Endothelial cell of umbilical vein (primary cell): ENCODE measurements at regions not wholly inside any gene's neighbourhood (a gene's known extent, or its start where the extent isn't known, plus 50 kb on each side); places are given as distances from the start of the nearest gene placed in this dataset.

ENCODE experiments used
- BruUV-seq: library from RNA; stranded (reverse); fragments of 400-500 nt; replicated peaks from 2 replicates; lab custom pipeline; 2021; lab: Mats Ljungman, UMichigan
- CTCF ChIA-PET: fragments of 300-600, 350-600 bp; sonication (Branson Sonifier 250); formaldehyde crosslinking; loops from one replicate; lab custom pipeline; 2021; ENCODE audit warnings: antibody characterized with exemption, inconsistent platforms; lab: Charles Lee
- POLR2A ChIA-PET: fragments of 300-600, 350-600 bp; sonication (Branson Sonifier 250); formaldehyde crosslinking; loops from one replicate; lab custom pipeline; 2021; ENCODE audit warnings: antibody characterized with exemption, inconsistent platforms; lab: Charles Lee
- DNase-seq: peaks from one replicate; pipeline ENCODE4 v3.0.0-alpha.2; 2011; ENCODE audit warnings: low read depth, low spot score
- FAIRE-seq: peaks from 2 replicates; lab custom pipeline; 2011; peaks lifted over from hg19 to GRCh38; lab: Jason Lieb, UNC
- H2AFZ ChIP-seq: 2 replicates; pipeline ENCODE4 v1.6.0; 2012; ENCODE audit warnings: low read depth, low read length, control low read depth, inconsistent platforms
- H3K27ac ChIP-seq: 2 replicates; pipeline ENCODE4 v1.5.1; 2011; ENCODE audit warnings: low read depth, mild to moderate bottlenecking, control low read depth, low read length, moderate library complexity; ENCODE audit not compliant: insufficient read depth
- H3K27me3 ChIP-seq, 2 experiments: 2 replicates each; pipeline versions ENCODE4 v1.6.0 to v1.6.1; 2011; ENCODE audit warnings: low read length in 2 of 2, mixed read lengths in 1 of 2; ENCODE audit not compliant: control insufficient read depth in 2 of 2, insufficient read depth in 2 of 2
- H3K36me3 ChIP-seq, 2 experiments: 2 replicates in 1 of 2; 3 replicates in 1 of 2; pipeline ENCODE4 v1.5.1; 2011; ENCODE audit warnings: low read length in 2 of 2, mild to moderate bottlenecking in 1 of 2, moderate library complexity in 1 of 2; ENCODE audit not compliant: control insufficient read depth in 2 of 2, insufficient read depth in 2 of 2; ENCODE audit errors: extremely low read depth in 1 of 2
- H3K4me1 ChIP-seq: 3 replicates; pipeline ENCODE4 v1.5.1; 2011; ENCODE audit warnings: mild to moderate bottlenecking, low read length; ENCODE audit not compliant: control insufficient read depth, insufficient read depth; ENCODE audit errors: extremely low read depth
- H3K4me2 ChIP-seq: 2 replicates; pipeline ENCODE4 v1.6.1; 2011; ENCODE audit warnings: low read length, control low read depth, mixed read lengths; ENCODE audit not compliant: insufficient read depth
- H3K4me3 ChIP-seq, 3 experiments: fragments of 200-600 bp in 1 of 3; sonication (generic), shearing (Covaris generic) in 1 of 3; replicated peaks in 1 of 3; 2 replicates each; pipeline ENCODE4 v1.5.1; 2011 to 2016; ENCODE audit warnings: control low read depth in 3 of 3, low read length in 3 of 3, mild to moderate bottlenecking in 2 of 3, inconsistent platforms in 1 of 3, low read depth in 1 of 3, moderate library complexity in 1 of 3; ENCODE audit not compliant: insufficient read depth in 1 of 3
- H3K79me2 ChIP-seq: 2 replicates; pipeline ENCODE4 v1.6.0; 2012; ENCODE audit warnings: low read length, inconsistent platforms; ENCODE audit not compliant: control insufficient read depth, insufficient read depth
- H3K9ac ChIP-seq: replicated peaks from 2 replicates; pipeline ENCODE3; 2011; ENCODE audit warnings: low read length, control low read depth; ENCODE audit not compliant: insufficient read depth; ENCODE audit errors: extremely low read depth
- H3K9me1 ChIP-seq: replicated peaks from 3 replicates; pipeline ENCODE4 v1.6.0; 2011; ENCODE audit warnings: mild to moderate bottlenecking, low read length; ENCODE audit not compliant: control insufficient read depth, insufficient read depth; ENCODE audit errors: extremely low read depth
- H3K9me3 ChIP-seq: replicated peaks from 2 replicates; pipeline ENCODE4 v1.5.1; 2012; ENCODE audit warnings: low read length, inconsistent platforms; ENCODE audit not compliant: control insufficient read depth, insufficient read depth
- H4K20me1 ChIP-seq: replicated peaks from 2 replicates; pipeline ENCODE3; 2011; ENCODE audit warnings: mild to moderate bottlenecking, low read length; ENCODE audit not compliant: control insufficient read depth, insufficient read depth; ENCODE audit errors: extremely low read depth
- EZH2 ChIP-seq: IDR thresholded peaks from 2 replicates; pipeline ENCODE4 v1.6.1; 2012; ENCODE audit warnings: borderline replicate concordance, low read depth, mild to moderate bottlenecking, moderate library complexity, low read length, inconsistent platforms; ENCODE audit not compliant: severe bottlenecking
- FOS ChIP-seq: IDR thresholded peaks from 2 replicates; pipeline ENCODE4 v1.6.1; 2011; ENCODE audit warnings: mild to moderate bottlenecking, low read length, moderate library complexity, borderline replicate concordance; ENCODE audit not compliant: insufficient read depth
- GATA2 ChIP-seq: IDR thresholded peaks from 2 replicates; pipeline ENCODE4 v1.7.0; 2011; ENCODE audit warnings: low read depth, mild to moderate bottlenecking, moderate library complexity, mixed read lengths, low read length; ENCODE audit not compliant: insufficient read length, insufficient read depth
- JUN ChIP-seq: IDR thresholded peaks from 2 replicates; pipeline ENCODE4 v1.6.1; 2011; ENCODE audit warnings: borderline replicate concordance, low read depth; ENCODE audit not compliant: insufficient read length, insufficient read depth
- MYC ChIP-seq: IDR thresholded peaks from one replicate; pipeline ENCODE4 v1.6.1; 2011; ENCODE audit warnings: mild to moderate bottlenecking, low read depth, low read length
- POLR2A ChIP-seq: IDR thresholded peaks from 2 replicates; pipeline ENCODE4 v1.6.1; 2012; ENCODE audit warnings: low read depth, mild to moderate bottlenecking, control low read depth, low read length
- POLR2AphosphoS5 ChIP-seq: IDR thresholded peaks from 2 replicates; pipeline ENCODE4 v1.6.1; 2012; ENCODE audit warnings: low read depth, mild to moderate bottlenecking, control low read depth, low read length, moderate library complexity; ENCODE audit not compliant: insufficient read depth
- dilution Hi-C: fragments of 300-500 bp; cut with MboI; formaldehyde crosslinking; loops from one replicate; pipeline ENCODE4 v1.15.0; 2019; ENCODE audit warnings: low sequenced_read_pairs; ENCODE audit not compliant: extremely low pct_ligation_motif_present
- intact Hi-C: fragments of 100-400 bp; cut with micrococcal nuclease; formaldehyde crosslinking; loops from one replicate; pipeline ENCODE4 v1.10.0; 2022
- TF ChIP-seq, protein P1 (sequence below): IDR thresholded peaks from 2 replicates; pipeline ENCODE4 v1.6.1; 2011; ENCODE audit not compliant: insufficient read depth, insufficient read length
- TF ChIP-seq, protein P2 (sequence below), 2 donors: IDR thresholded peaks; 1 replicate in 1 of 2; 2 replicates in 1 of 2; pipeline ENCODE4 v1.5.1; 2011; ENCODE audit warnings: low read length in 2 of 2, mild to moderate bottlenecking in 2 of 2, moderate library complexity in 2 of 2, control low read depth in 1 of 2, inconsistent platforms in 1 of 2, low read depth in 1 of 2; ENCODE audit not compliant: insufficient read depth in 1 of 2; ENCODE audit errors: extremely low read depth in 1 of 2

DNA sequence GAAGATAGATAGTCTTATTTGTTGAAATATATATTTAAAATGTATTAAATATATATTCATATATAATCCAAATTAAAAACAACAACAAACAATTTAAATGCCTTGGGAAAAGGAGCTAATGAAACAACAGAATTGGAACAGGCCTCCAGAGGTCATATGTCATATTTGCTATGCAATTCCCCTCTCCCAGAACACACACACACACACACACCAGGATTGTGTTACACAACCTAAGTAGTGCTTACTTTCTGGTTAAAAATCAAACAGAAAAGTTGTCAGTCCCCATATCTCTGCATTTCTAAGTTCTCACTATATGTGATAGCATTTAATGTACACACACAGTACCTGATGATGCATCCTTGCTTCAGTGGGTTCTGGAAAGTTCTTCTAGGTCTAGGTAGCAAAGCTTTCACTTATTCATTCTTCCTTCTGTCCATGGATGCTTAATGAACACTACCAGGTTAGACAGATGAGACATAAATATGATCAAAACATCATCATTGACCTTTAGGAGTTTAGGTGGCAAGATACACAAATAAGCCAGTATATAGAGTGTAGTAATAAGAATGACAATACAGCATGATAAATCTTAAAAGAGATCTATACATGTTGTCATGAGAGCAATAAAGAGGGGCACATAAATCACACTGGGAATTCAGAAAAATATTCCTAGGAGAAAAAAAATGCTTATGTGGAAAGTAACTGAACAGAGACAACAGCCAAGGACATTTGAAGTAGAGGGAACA is 662.8 kb downstream of the PTPRC start:
- no peaks in the 10 kb centered on the region for H3K27me3 ChIP-seq
- H2AFZ ChIP-seq = no peak overlapping the region
- DNase-seq (peak; percentile 6), FAIRE-seq (no peak)
- POLR2A ChIA-PET = no interaction called here
- H3K9ac ChIP-seq = no peak overlapping the region
- no peaks in the 10 kb centered on the region for H3K9me1 ChIP-seq
- CTCF ChIA-PET = no interaction called here
- peaks cover 43% of the 10 kb centered on the region for H3K4me1 ChIP-seq
- dilution Hi-C loops (no loop called here), intact Hi-C loops (loop anchor here (1.0 to 10.0 kb wide), 4 partner anchors 29 to 524 kb away; no protein-coding TSS in a partner anchor)
- H3K79me2 ChIP-seq = no peaks in the 10 kb centered on the region
- H4K20me1 ChIP-seq = no peaks in the 10 kb centered on the region
- no peaks in the 10 kb centered on the region for H3K9me3 ChIP-seq
- H3K36me3 ChIP-seq = no peaks in the 10 kb centered on the region
- TF ChIP-seq POLR2AphosphoS5 = no peak
- no peak for TF ChIP-seq JUN
- TF ChIP-seq EZH2 = no peak
- TF ChIP-seq, protein P1, sequence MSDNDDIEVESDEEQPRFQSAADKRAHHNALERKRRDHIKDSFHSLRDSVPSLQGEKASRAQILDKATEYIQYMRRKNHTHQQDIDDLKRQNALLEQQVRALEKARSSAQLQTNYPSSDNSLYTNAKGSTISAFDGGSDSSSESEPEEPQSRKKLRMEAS = no peak
- no peak for TF ChIP-seq FOS
- no peak for TF ChIP-seq POLR2A
- TF ChIP-seq GATA2 = no peak
- TF ChIP-seq, protein P2, sequence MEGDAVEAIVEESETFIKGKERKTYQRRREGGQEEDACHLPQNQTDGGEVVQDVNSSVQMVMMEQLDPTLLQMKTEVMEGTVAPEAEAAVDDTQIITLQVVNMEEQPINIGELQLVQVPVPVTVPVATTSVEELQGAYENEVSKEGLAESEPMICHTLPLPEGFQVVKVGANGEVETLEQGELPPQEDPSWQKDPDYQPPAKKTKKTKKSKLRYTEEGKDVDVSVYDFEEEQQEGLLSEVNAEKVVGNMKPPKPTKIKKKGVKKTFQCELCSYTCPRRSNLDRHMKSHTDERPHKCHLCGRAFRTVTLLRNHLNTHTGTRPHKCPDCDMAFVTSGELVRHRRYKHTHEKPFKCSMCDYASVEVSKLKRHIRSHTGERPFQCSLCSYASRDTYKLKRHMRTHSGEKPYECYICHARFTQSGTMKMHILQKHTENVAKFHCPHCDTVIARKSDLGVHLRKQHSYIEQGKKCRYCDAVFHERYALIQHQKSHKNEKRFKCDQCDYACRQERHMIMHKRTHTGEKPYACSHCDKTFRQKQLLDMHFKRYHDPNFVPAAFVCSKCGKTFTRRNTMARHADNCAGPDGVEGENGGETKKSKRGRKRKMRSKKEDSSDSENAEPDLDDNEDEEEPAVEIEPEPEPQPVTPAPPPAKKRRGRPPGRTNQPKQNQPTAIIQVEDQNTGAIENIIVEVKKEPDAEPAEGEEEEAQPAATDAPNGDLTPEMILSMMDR (IDR thresholded peaks at IDR 0.05; ENCODE audit: extremely low read depth in 1 of 2, insufficient read depth in 1 of 2, low read depth in 1 of 2, low read length in 2 of 2) = no peak
- TF ChIP-seq MYC = no peak
- no peak overlapping the region for H3K4me3 ChIP-seq
- peak overlapping the region; percentile 9 for H3K4me2 ChIP-seq
- BruUV-seq = no TSS peak
- peak overlapping the region; percentile 61 for H3K27ac ChIP-seq
